Left cardiac atrium (tissue), 4 donors: ENCODE measurements at regions not wholly inside any gene's neighbourhood (a gene's known extent, or its start where the extent isn't known, plus 50 kb on each side); places are given as distances from the start of the nearest gene placed in this dataset.

Experiments used
- ATAC-seq, 2 donors: fragments of 200-7000 bp; cut with Tn5 transposase; one replicate each; pipeline ENCODE4 v1.9.1; 2020; ENCODE audit warnings: mild to moderate bottlenecking in 2 of 2, moderate library complexity in 2 of 2
- DNase-seq: peaks from one replicate; pipeline ENCODE4 v3.0.0-alpha.2; 2020
- intact Hi-C, 2 donors: fragments of 100-400 bp; cut with DNase I; formaldehyde crosslinking; loops; one replicate each; pipeline versions ENCODE4 v1.14.1 to v1.15.1; 2022 to 2023
- donor health status: DM: no; HTN: yes; CAD: no.
- donor health status: DM: no; HTN: yes; CAD: no; lungs with severe emphysema.
- donor health status: DM: yes; HTN: yes; CAD: no.
- donor health status: Dilated cardiomyopathy.

DNA sequence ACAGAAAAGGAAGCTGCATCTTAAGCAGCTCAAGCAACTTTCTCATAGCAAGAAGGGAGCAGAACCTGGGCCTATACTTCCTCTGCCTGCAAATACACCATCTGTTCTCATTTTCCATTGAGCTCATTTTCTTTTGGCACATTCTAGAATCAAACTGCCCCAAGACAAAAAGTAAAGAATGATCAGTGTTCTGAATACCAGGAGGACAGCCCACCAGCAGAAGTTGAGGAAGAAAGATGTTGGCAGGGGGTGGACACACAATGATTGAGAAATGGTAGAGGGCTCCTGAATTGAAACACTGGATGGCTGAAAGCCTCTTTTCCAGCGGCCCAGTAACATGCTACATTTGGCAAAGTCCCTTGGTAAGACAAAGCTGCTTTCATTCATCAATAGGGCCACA, 171.8 kb downstream of the MED10 start:
- no peak for DNase-seq
- ATAC-seq = no peak
- intact Hi-C loops = no loop called here

DNA sequence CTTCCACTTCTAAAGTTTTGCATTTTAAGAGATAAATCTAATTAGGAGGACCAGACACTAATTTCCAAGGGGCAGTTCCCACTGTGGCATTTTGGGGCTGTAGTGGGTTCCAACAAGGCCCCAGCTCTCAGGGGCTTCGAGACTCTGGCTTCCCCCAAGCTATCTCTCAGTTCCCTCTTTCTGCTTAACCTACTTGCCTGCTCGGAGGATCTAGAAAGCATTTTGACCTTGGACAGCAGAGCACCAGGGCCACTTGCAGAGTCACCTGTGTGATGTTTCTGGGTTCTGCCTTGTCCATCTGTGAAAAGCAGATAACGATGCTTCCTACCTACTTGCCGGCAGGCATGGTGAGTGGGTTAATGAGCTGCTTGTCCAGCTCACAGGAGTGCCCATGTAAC, 175.4 kb downstream of the MED10 start:
- DNase-seq = no peak
- no peak for ATAC-seq
- intact Hi-C loops = no loop called here

DNA sequence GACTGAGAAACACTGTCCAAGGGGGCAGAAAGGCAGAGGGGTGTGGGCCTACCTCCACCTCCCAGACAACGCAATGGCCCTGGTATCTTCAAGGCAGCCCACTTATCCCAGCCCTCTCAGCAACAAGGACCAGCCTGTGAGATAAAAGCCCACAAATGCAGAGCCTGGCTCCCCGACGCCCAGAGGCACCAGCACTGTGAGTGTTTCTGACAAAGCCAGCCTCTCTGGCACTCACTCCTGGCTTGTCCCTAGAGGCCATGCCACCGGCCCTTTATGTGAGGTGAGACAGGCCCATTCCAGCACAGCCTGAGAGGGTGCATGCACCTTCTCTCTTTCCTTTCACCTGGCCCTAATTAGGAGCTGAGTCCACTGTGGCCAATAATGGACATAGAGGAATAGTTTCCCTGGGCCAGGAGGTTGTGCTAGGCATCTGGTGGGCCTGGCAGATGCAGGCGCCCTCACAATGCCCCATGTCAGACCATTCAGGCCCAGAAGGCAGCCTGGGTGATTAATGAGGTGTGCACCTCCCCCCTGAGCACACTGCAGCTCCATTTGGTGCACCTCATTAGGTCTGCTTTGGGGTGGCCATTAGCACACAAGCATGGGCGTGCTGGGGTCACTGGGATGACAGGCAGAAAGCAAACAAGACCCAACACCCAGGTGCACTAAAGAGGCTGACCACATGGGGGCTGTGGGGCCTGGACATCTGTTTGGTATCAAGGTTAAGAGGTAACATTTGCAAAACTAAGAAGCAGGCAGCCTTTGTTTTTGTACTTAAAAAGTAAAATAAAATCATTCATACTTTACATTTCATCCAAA, 176.0 kb downstream of the MED10 start:
- ATAC-seq (no peak), DNase-seq (no peak)
- intact Hi-C loops = no loop called here

DNA sequence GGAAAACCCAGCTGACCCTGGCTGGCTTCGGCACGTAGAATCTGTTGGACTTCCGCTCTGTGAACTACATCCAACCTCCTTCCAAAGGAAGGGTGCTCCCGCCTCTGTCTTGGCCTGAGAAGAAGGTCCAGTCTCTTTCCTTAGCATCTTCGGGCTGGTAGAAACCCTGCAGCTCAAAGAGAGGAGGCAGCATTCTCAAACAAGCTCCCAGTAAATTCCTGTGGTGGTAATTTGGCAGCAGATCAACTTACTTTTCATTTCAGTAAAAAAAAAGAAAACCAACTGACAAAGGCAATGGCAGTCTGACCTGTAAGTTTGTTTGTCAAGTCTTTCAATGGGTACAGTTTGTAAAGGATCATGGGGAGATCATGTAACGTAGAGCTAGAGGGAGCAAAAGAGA, 176.7 kb downstream of the MED10 start:
- no peak for DNase-seq
- intact Hi-C loops = no loop called here
- no peak for ATAC-seq

DNA sequence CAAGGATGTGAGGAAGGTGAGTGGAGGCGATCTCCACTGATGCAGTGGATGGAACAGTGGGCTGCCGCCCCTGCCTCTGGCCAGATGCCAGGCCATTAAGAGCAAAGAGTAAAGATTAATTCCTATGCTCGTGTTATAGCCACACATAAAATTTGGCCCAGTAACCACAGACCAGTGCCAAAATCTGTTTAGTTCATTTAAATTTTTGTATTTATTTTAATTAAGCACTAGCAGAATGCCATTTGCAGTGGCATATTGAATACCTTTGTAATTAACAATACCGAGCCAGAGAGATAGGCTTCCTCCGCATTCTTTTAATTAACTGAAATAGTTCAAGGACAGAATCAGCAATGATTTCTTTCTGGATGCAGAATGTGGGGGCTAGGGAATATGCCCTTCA, 179.8 kb downstream of the MED10 start:
- no peak for DNase-seq
- intact Hi-C loops = no loop called here
- ATAC-seq = no peak

DNA sequence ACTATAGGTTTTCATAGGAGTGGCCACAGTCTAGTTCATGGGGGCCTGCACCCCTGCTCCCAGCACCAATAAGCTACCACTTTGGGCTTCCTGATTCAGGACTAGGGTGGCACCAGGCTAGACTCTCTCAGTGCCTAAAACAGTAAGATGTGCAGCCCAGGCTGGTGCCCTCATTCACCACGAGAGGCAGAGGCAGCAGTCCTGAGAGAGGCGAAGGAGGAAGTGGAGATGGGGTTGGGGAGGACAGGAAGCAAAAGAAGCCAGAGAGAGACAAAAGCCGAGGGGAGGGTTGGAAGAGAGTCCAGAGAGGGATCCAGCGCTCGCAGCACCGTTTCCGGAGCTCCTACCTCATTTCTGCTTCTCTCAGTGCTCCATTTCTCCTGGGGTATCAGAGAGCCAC, 180.9 kb downstream of the MED10 start:
- DNase-seq (no peak), ATAC-seq (no peak)
- intact Hi-C loops = no loop called here

DNA sequence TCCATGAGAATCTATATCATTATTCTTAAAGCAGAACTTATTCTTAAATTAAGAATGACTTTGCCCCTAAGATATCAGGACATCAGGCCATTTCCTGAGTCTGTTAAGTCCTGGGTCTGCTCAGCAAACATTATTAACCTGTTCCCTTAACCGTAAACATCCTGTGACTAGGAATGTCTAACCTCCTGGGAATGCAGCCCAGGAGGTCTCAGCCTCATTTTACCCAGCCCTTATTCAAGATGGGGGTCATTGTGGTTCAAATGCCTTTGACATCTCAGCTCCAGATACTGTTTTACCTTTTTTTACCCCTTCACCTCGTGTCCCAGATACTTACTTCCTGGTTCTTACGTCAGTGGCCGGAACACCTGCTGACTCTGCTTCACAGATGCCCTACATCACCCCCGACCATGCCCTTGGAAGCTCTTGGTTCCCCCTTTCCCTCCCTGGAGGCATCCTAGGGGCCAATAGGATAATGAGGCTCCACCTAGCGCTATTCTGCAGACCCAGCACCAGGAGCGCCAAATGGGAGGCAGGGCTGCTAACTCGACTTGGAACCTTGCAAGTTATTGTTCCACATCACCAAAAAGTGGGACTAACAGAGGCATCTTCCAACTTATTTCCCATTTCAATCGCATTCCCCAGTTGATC, 182.5 kb downstream of the MED10 start:
- ATAC-seq (no peak), DNase-seq (no peak)
- intact Hi-C loops = no loop called here

DNA sequence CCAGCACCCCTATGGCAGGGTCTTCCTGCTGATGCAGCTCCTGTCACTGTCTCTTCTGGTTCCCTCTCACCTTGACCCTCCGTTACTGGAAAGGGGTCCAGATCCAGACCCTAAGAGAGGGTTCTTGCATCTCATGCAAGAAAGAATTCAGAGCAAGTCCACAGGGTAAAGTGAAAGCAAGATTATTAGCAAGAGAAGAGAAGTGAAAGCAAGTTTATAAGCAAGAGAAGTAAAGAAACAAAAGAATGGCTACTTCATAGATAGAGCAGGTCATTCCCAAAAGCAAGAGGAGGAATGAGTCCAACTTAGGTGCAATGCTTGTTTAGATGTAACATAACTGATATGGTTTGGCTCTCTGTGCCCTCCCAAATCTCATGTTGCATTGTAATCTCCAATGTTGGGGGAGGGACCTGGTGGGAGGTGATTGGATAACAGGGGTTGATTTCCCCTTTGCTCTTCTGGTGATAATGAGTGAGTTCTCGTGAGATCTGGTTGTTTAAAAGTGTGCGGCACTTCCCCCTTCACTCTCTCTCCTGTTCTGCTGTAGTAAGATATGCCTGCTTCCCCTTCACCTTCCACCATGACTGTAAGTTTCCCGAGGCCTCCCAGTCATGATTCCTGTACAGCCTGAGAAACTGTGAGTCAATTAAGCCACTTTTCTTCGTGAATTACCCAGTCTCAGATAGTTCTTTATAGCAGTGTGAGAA, 183.3 kb downstream of the MED10 start:
- DNase-seq = no peak
- no peak for ATAC-seq
- intact Hi-C loops = no loop called here

DNA sequence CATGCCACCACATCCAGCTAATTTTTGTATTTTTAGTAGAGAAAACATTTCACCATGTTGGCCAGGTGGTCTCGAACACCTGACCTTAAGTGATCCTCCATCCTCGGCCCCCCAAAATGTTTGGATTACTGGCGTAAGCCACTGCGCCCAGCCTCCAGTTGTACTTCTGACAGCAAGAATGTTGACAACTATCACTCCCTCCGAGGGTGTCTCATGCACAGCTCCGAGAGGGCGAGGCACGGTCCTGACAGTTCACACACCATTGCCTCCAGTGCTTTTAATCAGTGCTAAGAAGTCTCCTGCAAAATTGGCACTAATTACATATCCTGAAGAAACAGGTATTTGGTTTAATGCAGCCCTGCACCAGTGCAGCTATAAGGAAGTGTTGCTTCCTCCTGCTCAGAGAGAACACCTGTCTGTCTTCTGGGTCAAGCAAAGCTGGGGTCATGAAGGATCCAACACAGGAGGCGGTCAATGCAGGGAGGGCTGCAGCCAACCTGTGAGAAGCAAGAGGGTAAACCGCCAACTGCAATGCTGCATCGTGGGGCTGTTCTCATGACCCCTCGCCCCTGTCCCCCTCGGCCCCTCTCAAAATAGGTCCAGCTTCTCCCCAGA, 184.0 kb downstream of the MED10 start:
- intact Hi-C loops = no loop called here
- DNase-seq (no peak), ATAC-seq (no peak)

DNA sequence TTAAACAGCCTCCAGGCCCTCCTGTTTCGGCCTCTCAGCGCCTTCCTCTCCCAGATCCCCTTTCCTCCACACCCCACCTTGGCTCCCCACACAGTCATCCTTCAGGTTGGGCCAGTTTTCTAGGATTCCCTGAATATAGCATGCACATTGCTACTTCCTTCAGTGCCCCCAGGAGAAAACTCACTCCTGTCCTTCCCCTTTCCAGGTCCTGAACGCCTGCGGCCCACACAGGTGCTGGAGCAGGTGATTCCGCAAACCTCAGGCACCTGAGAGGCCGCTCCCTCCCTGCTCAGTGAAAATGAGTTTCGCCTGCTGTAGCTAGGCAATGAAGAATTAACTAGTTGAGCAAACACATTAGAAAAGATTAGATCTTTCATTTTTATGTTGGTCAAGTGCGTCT, 185.0 kb downstream of the MED10 start:
- ATAC-seq = no peak
- intact Hi-C loops = no loop called here
- no peak for DNase-seq

DNA sequence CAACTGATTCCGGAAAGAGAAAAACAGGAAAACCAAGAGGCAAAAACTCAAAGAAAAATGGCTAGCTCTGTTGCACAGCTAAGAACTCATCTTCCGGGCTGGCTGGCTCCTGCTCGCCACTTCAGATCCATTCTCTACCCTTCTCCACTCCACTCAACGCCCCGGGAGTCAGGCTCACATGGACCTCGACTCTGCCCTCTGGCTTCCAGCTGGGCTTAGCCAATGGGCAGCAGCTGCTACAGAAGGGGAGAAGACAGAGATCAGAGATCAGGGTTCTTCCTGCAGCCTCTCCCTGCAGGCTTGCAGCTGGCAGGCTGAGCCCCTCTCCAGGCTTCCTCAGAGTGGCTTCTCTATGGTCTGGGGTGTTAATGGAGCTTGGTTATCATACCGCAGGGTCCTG, 187.5 kb downstream of the MED10 start:
- DNase-seq (no peak), ATAC-seq (no peak)
- intact Hi-C loops = no loop called here

DNA sequence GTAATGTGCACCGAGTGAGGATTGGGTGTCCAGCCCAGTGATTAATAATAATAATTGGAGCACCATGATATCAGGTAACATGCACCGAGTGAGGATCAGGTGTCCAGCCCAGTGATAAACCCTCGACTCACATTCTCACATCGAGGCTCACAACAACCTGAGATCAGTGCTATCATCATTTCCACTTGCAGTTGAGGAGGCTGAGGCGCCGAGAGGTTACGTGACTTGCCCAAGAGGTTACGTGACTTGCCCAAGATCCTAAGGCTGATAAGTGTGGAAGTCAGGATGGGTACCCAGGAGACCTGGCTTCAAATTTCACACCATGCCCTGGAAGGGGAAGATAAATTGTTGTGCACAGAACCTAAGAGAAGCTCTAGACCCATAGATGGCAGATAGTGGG, 189.4 kb downstream of the MED10 start:
- no peak for ATAC-seq
- DNase-seq = no peak
- intact Hi-C loops = no loop called here

DNA sequence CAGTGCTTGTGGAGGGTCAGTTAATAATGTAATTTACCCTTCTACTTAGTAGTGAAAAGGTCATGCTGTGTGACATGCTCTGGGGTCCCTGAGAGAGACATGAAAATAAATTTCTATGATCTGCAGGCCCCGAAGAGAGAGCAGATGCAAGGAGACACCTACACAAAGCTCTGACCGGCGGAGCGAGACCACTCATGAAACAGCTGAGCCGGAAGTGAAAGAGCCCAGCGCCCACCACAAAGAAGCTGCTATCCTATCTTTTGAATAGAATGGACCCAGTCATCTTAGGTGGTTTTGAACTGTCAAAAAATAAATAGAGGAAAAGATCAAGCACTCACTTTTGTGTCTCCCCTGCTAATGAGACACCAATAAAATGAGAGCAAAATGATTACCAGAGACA, 190.0 kb downstream of the MED10 start:
- no peak for DNase-seq
- intact Hi-C loops = no loop called here
- no peak for ATAC-seq

DNA sequence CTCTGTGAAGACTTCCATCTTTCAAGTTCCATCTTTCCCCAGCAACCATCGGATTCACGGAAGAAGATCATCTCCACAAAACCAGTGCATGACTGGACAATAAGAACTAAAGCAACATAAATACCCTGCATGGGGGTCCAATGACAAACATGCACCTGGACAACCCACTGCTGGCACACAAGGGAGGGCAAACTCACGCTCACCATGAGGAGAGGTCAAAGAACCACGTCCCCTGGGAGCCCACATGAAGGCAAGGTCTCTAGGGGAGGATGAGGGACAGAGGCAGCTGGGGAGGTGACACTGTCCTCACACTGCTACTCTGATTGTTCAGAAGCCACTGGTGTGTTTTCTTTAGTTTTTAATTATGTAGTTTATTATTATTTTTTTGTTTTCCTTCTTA, 190.8 kb downstream of the MED10 start:
- intact Hi-C loops = no loop called here
- no peak for ATAC-seq
- DNase-seq = no peak

DNA sequence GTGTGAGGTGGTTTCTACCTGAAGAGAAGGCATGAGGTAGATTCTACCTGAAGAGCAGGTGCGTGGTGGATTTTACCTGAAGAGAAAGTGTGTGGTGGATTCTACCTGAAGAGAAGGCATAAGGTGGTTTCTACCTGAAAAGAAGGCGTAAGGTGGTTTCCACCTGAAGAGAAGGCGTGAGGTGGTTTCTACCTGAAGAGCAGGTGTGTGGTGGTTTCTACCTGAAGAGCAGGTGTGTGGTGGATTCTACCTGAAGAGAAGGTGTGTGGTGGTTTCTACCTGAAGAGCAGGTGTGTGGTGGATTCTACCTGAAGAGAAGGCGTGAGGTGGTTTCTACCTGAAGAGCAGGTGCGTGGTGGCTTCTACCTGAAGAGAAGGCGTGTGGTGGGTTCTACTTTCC, 192.8 kb downstream of the MED10 start:
- DNase-seq (no peak), ATAC-seq (no peak)
- intact Hi-C loops = no loop called here

DNA sequence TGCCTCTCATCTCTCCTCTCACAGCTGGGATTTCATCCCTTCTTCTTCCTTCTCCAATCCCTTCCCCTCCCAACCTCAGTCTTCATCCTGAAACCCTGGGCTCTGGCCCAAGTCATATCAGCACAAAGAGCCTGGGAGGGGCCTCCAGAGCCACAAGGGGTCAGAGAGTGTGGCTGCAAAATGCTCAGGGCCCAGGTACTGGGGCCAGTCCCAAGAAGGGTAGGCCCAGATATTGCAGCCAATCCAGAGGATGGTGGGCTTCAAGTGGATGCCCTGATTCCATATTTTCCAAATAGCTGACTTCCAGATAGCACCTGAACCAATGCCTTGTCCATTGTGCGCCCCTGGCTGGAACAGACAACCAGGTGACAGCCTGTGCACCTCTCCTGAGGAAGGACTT, 193.9 kb downstream of the MED10 start:
- intact Hi-C loops = no loop called here
- no peak for DNase-seq
- ATAC-seq = no peak

DNA sequence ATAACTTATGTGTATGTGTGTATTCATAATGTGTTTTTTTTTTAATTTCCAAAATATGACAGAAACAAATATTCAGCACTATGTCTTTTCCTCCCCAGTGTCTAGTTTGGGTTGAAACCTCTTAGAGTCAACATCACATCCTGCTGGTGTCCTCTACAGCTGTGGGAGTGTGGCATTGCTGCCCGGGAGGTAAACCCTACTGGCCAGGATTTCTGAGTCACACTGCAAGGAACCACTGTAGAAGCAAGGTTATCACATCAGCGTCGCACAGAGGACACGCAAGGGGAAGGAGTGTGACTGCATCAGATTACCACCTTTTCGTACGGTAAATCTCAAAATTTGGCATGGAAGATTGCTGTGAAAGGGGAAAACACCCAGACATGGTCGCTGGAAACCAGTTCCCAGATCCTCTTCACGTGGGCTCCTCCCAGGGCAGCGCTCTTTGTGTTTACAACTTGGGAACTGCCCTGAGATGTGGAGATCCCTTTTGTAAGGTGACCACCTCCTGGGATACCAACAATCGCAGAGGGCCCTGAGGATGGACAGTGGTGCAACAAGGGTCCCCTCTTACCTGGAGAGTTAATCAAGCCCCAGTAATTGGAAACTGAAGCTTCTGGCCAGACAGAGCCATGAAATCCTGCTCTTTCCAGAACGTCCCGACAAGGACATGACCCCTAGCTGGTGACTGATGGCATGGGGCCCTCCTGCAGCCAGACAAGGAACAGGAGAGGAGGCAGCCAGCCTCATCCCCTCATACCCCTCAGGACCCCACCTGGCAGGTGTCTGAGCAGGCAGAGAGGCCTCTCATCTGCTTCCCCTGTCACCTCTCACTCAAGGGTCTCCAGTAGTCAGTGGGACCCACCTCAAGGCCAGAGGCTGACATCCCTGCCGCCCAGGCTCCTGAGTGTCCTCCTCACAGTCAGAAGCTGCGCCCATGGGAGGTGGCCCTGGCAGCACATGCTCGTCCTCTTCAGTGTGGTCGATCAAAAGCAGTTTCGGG, 194.7 kb downstream of the MED10 start:
- intact Hi-C loops = no loop called here
- no peak for ATAC-seq
- no peak for DNase-seq

DNA sequence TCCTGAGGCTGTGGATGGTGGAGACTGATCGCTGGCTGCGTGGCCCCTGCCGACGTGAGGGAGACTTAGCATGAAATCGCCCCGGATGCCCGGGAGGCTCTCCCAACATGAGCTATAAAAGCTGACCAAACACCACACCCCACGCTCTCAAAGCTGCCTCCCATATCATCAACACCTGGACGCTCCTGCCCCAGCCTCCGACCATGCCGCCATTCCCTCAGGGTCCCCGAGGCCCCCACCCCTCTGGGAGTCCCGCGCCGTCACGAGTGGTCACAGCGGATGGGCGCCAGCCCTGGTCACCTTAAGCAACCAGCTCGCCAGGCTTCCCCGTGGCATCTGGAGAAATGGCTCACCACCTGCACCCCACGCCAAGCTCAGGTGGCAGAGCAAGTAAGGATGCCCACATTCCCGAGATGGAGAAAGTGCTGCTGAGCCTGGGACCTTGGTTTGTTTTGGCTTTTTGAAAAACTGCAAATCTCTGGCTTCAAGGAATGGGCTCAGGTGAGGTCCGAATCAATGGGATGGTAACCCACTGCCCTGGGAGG, 196.0 kb downstream of the MED10 start:
- intact Hi-C loops = no loop called here
- DNase-seq = no peak

DNA sequence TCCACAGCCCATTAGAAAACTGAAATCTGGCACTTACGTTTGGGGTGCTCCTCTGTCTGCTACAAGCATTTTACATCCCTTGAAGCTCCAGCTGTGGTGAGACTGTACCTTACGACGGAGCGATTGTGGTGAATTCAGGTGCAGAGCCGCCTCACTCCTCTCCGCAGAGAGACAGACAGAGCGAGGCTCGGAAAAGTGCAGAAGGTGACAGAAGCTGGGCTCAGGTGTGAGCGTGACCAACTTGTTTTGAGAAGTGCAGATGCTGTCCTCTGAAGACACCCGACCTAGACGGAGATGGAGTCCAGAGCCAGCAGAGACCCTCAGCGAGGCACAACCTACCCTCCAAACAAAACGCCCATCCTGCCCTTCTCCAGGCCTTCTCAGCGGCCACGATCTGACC, 196.5 kb downstream of the MED10 start:
- no peak for ATAC-seq
- intact Hi-C loops = no loop called here
- DNase-seq = no peak

More for the DNA sequence above, 196.0 kb downstream of the MED10 start:
- ATAC-seq = no peak
